HS-27A (cell line): ENCODE measurements at regions not wholly inside any gene's neighbourhood (a gene's known extent, or its start where the extent isn't known, plus 50 kb on each side); places are given as distances from the start of the nearest gene placed in this dataset.
A peak's percentile ranks its signal among the peaks of the same experiment; 100 is the strongest.

Experiments used
- DNase-seq: peaks from one replicate; pipeline ENCODE4 v3.0.0-alpha.2; 2012; ENCODE audit warnings: low read depth, missing footprints

DNA sequence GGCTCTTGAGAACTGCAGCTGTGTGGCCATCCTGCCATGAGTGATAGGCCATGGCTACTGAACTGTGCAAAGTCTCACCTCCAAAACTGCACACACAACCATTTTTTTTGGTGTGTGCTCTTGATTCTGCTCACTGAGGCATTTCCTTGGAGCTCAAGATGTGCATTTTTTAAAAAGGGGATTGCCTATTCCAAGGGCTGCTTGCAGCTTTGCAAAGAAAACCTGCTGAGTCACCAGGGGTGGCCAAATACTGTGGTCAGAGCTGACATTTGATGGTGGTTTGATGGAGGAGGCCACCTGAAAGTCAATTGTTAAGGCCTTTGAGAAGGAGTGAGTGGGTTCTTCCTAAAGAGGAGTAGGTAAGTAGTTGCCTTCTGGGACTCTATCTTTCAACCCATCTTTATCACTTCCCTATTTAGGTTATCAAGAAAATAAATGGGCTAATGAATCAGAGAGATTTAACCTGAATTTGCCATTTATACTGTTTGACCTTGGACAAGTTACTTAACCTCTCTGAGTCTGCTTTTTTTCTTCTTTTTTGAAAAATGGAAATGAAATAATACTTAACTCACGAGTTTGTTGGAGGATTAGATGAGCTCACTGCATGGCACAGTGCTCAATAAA lies 87.9 kb downstream of the CHST2 start:
- peak; percentile 22 for DNase-seq

- no peak for DNase-seq
Observed at GRCh38 chr3:143208976-143209714, 89.6 kb downstream of the CHST2 start.

DNA sequence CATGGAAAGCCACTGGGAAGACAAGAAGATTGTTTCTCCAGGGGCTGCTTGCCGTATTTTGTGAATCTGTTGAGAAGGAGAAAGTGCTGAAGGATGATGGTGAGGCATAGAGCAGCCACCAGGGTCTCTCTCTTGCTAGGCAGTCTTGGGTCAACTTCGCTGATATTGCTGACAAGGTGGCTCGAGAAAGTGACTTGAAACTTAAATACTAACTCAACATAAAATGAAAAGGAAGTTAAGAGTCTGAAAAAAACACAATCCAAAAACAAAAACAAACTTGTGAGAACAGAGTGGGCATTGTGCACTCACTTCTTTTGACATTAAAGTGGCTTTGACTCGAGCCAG lies 90.1 kb downstream of the CHST2 start:
- DNase-seq, result no peak

DNA sequence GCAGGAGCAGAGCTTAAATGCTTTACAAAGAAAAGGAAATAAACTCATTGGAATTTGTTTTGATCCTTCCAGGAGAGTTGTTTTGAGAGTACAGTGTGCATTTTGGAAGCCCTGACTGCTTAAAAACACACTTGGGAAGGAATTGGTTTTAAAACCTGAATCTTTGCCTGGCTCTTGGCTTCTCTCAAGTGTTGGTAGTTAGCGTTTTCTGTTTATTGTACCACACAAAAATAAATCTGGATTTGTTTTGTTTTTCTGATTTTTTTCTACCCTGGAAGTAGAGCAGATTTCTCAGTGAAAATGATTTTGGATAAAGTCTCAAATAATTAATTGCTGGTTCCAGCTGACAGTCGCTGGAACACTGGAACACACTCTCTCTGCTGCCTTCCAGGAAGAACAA lies 90.6 kb downstream of the CHST2 start:
- no peak for DNase-seq

DNA sequence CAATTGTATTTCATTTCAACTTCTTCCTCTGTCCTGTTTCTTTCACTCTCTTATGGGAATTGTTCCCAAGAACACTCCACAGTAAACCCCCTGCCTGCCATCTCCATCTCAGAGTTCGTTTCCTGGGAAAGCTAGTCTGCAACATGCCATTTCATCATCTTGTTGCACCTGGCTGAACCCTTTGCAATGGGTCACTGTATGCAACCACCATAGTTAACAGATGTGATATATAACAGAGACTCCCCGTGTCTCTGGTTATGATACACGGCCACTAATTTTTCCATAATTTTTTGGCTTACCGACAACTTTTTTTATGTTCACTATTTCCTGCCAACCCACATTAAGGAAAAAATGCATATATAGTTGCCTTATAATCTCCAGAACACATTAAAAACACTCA lies 95.5 kb downstream of the CHST2 start:
- DNase-seq, result no peak
